GM21717 (cell line): ENCODE measurements at regions not wholly inside any gene's neighbourhood (a gene's known extent, or its start where the extent isn't known, plus 50 kb on each side); places are given as distances from the start of the nearest gene placed in this dataset.

Source experiments
- ATAC-seq: cut with Tn5 transposase; IDR thresholded peaks from one replicate; pipeline ENCODE4 v1.9.1; 2021; ENCODE audit warnings: mild to moderate bottlenecking, moderate library complexity; ENCODE audit not compliant: unreplicated experiment

GRCh38 chr2:120986898-120987650, 251.4 kb downstream of the GLI2 start:
- ATAC-seq = no peak

- no peak for ATAC-seq
Observed at GRCh38 chr2:120988051-120988699, 252.5 kb downstream of the GLI2 start.

GRCh38 chr2:120988700-120989511, 253.2 kb downstream of the GLI2 start:
- ATAC-seq = no peak

- no peak for ATAC-seq
Observed at GRCh38 chr2:120989512-120990441, 254.1 kb downstream of the GLI2 start.

DNA sequence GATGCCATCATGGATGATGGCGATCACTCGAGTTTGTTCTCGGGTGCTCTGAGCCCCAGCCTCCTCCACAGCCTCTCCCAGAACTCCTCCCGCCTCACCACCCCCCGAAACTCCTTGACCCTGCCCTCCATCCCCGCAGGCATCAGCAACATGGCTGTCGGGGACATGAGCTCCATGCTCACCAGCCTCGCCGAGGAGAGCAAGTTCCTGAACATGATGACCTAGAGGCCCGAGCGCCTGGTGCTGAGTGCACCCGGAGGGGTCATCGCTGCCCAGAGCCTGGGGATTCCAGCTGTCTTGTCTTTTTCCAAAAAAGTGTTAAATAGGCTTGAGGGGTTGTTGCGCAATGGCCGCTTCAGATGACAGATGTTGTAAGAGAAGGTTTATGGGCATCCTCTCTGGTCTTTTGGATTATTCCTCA, 254.8 kb downstream of the GLI2 start:
- no peak for ATAC-seq

DNA sequence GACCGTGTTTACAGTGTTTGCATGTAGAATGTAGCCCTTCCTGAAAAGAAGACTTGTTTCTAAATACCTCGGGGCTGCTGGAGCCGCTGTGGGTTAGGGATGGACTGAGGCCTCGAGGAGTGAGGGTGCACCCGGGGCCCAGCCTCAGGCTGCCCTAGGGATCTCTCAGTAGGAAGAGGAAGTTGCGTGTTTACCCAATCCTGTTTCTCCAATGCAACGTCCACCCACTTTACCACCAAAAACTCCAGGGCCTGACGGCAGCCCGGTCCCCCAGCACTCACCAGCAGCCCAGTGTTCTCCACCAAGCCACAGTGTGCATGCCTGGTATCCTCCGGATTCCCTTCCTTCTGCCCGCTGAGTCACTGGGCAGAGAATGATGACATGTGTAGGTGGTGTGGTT, 255.8 kb downstream of the GLI2 start:
- ATAC-seq = no peak

- ATAC-seq = no peak
Observed at GRCh38 chr2:120992791-120993555, 257.3 kb downstream of the GLI2 start.

DNA sequence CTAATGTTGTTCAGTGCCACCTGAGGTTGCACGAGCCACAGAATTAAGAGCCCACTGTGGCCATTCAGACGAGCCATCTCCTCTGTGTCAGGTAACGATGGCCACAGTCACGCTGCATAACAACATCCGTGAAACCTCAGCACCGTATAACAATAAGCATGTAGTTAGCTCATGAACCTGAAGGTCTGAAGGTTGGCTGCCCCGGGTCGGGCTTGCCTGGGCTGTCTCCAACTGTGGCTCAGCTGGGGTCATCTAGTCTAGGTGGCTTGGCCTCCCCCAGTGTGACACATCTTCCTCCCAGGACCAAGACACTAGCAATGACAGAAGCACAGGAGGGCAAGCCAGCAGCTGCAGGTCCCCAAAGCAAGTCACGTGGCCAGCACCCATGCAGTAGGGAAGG, 258.0 kb downstream of the GLI2 start:
- no peak for ATAC-seq

GRCh38 chr2:120994301-120994995, 258.8 kb downstream of the GLI2 start:
- ATAC-seq = no peak

DNA sequence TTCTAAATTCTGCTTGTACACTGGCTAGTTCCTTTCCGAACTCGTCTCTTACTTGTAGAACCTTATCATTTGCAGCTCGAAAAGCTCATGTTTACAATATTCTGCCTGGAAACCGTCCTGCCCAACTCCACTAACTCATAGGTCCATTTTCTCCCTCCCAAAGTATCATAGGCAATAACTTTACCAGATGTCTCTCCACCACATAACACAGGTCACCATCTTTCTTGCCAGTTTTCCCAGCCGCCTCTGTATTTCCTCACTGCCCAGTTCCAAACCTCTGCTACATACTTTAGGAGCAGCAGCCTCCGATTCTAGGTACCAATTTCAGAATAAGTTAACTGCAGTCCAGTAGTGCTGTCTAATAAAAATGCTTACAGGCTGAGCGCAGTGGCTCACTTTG, 259.5 kb downstream of the GLI2 start:
- ATAC-seq = no peak

GRCh38 chr2:120995656-120996190, 260.1 kb downstream of the GLI2 start:
- ATAC-seq = no peak

DNA sequence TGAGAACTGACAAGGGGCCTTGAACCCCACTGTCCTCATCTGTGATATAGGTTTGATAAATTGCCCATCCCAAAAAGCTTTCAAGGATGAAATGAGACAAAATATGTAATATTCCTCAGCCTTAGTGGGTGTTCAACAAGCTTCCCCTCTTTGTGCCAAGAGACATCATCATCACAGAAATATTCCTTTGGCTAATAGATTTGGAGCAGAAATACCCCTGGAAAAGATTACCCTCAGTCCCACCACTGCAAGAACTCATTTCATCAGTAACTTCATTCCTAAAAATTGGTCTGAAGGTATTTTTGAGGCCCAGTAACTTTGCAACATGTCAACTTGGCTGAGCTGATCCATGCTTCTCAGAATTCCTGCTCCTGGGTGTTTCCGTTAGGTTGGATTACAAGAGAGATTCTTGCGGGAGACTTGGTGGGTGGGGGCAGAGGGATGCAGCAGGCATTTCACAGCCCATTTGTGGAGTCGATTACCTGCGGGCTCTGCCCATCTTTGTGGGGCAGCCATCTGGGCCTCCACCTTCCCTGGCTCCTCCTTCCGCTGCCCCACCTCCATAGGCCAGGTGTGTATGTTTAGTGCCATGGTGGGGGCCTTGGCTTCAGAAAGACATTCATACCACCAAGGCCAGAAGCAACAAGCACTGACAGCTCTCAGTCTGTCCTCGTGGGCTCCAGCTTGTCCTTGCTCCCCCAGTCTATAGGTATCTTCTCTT, 263.9 kb downstream of the GLI2 start:
- no peak for ATAC-seq

- ATAC-seq = no peak
Observed at GRCh38 chr2:121000804-121001203, 265.1 kb downstream of the GLI2 start.

DNA sequence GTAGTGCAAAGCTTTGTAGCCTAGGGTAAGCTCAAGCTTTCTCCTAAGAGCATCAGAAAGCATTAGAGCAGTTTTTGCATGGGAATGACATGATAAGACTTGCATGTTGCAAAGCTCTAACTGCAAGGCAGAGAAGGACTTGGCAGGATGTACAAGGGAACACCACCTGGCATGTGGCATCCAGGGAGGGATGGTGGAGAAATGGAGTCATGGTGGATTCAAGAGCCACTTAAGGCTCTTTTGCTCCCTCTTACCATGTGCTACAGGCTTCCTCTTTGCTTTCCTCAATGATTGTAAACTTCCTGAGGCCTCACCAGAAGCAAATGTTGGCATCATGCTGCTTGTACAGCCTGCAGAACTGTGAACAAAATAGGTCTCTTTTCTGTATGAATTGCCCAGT, 266.0 kb downstream of the GLI2 start:
- no peak for ATAC-seq

DNA sequence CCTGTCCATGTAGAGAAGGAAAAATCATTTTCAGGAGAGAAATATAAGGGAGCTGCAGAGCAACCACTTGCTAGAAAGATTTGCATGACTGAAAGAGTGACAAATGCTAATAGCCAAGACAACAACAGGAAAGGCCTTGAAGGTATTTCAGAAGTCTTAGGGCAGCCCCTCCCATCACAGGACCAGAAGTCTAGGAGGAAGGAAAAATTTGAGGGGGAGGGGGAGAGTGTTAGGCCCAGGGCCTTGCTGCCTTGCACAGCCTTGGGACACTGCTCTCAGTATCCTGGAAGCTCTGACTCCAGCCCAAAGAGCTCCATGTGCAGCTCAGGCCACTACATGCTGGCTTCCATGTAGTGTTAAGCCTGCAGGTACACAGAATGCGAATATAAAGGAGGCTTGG, 266.9 kb downstream of the GLI2 start:
- ATAC-seq = no peak

GRCh38 chr2:121003391-121003790, 267.7 kb downstream of the GLI2 start:
- no peak for ATAC-seq

DNA sequence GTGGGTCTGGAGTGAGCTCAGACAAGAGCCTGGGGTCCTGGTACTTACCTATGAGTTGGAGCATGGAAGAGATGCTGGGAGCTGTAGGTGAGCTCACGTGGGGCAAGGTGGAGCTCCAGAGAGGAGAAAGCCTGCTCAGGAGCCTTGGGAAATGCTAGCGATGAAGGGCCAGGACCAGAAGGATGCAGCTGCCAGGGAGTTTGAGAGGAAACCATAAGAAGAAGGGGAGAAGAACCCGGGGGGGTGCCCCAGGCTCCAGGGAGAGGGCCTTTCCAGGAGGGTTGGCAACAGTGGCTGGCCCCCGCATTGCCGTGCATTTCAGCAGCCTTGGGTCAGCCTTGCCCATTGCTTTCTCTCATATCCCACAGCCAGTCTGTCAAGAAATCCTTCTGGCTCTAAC, 268.7 kb downstream of the GLI2 start:
- ATAC-seq = no peak

DNA sequence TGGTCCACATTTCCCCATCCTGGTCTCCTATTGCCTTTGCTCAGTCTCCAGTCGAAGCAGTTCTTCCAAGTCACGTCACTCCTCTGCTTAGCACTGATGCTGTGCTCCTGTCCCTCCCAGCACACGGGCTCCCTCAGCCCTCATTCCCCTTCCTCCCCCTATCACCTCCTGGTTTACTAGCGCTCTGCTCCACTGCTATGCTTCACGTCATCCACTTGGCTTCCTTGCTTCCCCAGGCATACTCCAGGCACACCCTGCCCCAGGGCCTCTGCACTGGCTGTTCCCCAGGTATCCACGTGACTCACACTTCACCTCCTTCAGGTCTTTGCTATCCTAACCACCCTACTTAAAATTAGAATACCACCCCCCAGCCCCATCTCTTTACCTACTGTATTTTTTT, 269.3 kb downstream of the GLI2 start:
- no peak for ATAC-seq
